Adrenal gland (tissue), 9 donors: ENCODE measurements at regions not wholly inside any gene's neighbourhood (a gene's known extent, or its start where the extent isn't known, plus 50 kb on each side); places are given as distances from the start of the nearest gene placed in this dataset.

Experiments used
- DNase-seq, 7 donors: peaks; one replicate each; pipeline ENCODE4 v3.0.0-alpha.2; 2019 to 2020
- H3K27ac ChIP-seq, 5 donors: fragments of 200-600 bp; sonication (generic) in 4 of 5; 1 replicate in 3 of 5; 2 replicates in 2 of 5; pipeline versions ENCODE4 v1.5.1 to v1.8.0; 2016 to 2020; ENCODE audit warnings: mild to moderate bottlenecking in 1 of 5
- H3K27me3 ChIP-seq: fragments of 200-600 bp; 2 replicates; pipeline ENCODE4 v1.8.0; 2021
- H3K36me3 ChIP-seq, 2 donors: fragments of 200-600 bp; replicated peaks in 1 of 2; 1 replicate in 1 of 2; 2 replicates in 1 of 2; pipeline versions ENCODE4 v1.5.1 to v1.8.0; 2018 to 2022
- H3K4me1 ChIP-seq, 2 donors: fragments of 200-600 bp; replicated peaks in 1 of 2; 1 replicate in 1 of 2; 2 replicates in 1 of 2; pipeline versions ENCODE4 v1.5.1 to v1.8.0; 2018 to 2021
- H3K4me3 ChIP-seq, 4 donors: fragments of 200-600 bp; sonication (generic) in 3 of 4; one replicate each; pipeline ENCODE4 v1.5.1; 2016 to 2018
- H3K9me3 ChIP-seq, 3 donors: fragments of 200-600 bp; sonication (generic) in 1 of 3; replicated peaks in 1 of 3; 1 replicate in 2 of 3; 2 replicates in 1 of 3; pipeline versions ENCODE4 v1.5.1 to v1.8.0; 2016 to 2021
- POLR2A ChIP-seq, 2 donors: fragments of 450-650 bp; IDR thresholded peaks; one replicate each; pipeline ENCODE4 v1.6.1; 2017; ENCODE audit warnings: antibody characterized with exemption in 2 of 2, mild to moderate bottlenecking in 2 of 2, moderate library complexity in 1 of 2
- WGBS, 4 donors: extraction: QIAGEN DNeasy Blood & Tissue Kit in 2 of 4; methylation state at CpG; one replicate each; pipeline versions ENCODE4 v1.1.5 to v1.1.7; 2013 to 2017; 5-methylcytosine and 5-hydroxymethylcytosine counted together
- intact Hi-C, 2 donors: fragments of 100-400 bp; cut with DNase I; formaldehyde crosslinking; loops; one replicate each; pipeline versions ENCODE4 v1.14.1 to v1.15.0; 2022 to 2023
- TF ChIP-seq, protein P1 (sequence below), 6 experiments: fragments of 450-650 bp in 4 of 6; fragments of 200-600 bp in 2 of 6; sonication (generic) in 1 of 6; IDR thresholded peaks; 1 replicate in 5 of 6; 2 replicates in 1 of 6; pipeline versions ENCODE4 v1.5.1 to v1.8.0; 2016 to 2021; ENCODE audit warnings: antibody characterized with exemption in 6 of 6, mild to moderate bottlenecking in 2 of 6, moderate library complexity in 1 of 6
- donor health status: healthy with polysubstance abuse.
- donor health status: Bipolar disorder and iron deficiency.
- donor health status: DM: yes; HTN: yes; CAD: no.
- donor health status: DM: no; HTN: no; CAD: no.
- donor health status: DM: no; HTN: no; CAD: no.

- Histone ChIP-seq H3K36me3 (no peaks in the 10 kb centered on the region), H3K4me3 (no peak overlapping the region), H3K4me1 (no peaks in the 10 kb centered on the region), H3K9me3 (no peaks in the 10 kb centered on the region), H3K27ac (no peak overlapping the region), H3K27me3 (no peaks in the 10 kb centered on the region)
- TF ChIP-seq, protein P1, sequence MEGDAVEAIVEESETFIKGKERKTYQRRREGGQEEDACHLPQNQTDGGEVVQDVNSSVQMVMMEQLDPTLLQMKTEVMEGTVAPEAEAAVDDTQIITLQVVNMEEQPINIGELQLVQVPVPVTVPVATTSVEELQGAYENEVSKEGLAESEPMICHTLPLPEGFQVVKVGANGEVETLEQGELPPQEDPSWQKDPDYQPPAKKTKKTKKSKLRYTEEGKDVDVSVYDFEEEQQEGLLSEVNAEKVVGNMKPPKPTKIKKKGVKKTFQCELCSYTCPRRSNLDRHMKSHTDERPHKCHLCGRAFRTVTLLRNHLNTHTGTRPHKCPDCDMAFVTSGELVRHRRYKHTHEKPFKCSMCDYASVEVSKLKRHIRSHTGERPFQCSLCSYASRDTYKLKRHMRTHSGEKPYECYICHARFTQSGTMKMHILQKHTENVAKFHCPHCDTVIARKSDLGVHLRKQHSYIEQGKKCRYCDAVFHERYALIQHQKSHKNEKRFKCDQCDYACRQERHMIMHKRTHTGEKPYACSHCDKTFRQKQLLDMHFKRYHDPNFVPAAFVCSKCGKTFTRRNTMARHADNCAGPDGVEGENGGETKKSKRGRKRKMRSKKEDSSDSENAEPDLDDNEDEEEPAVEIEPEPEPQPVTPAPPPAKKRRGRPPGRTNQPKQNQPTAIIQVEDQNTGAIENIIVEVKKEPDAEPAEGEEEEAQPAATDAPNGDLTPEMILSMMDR (IDR thresholded peaks at IDR 0.05) = no peak
- TF ChIP-seq POLR2A (IDR thresholded peaks at IDR 0.05) = no peak
- intact Hi-C loops = no loop called here
- WGBS, 4 donors = 90 to 94% (median 92%) methylated on average over 4 of the region's 4 CpGs
- peak in 1 of 7 donors; percentile 20 for DNase-seq
Measured at GRCh38 chr2:15764683-15765011, 173.0 kb downstream of the DDX1 start.

GRCh38 chr2:15765211-15765610 lies 173.5 kb downstream of the DDX1 start:
- H3K27me3 ChIP-seq = no peaks in the 10 kb centered on the region
- no peaks in the 10 kb centered on the region for H3K9me3 ChIP-seq
- no peak for DNase-seq
- WGBS, 4 donors = 81 to 90% (median 85%) methylated on average over 5 of the region's 5 CpGs
- no peaks in the 10 kb centered on the region for H3K4me1 ChIP-seq
- intact Hi-C loops = no loop called here
- no peak overlapping the region for H3K27ac ChIP-seq
- H3K4me3 ChIP-seq = no peak overlapping the region
- H3K36me3 ChIP-seq = no peaks in the 10 kb centered on the region
- TF ChIP-seq, protein P1 (IDR thresholded peaks at IDR 0.05) = no peak
- no peak for TF ChIP-seq POLR2A (IDR thresholded peaks at IDR 0.05)

- TF ChIP-seq POLR2A (IDR thresholded peaks at IDR 0.05) = no peak
- TF ChIP-seq, protein P1 (IDR thresholded peaks at IDR 0.05) = no peak
- no peaks in the 10 kb centered on the region for H3K9me3 ChIP-seq
- H3K4me3 ChIP-seq = no peak overlapping the region
- 83 to 95% (median 88%) methylated on average over 6 to 13 of the region's 13 CpGs for WGBS, 4 donors
- H3K27ac ChIP-seq = no peak overlapping the region
- H3K27me3 ChIP-seq = no peaks in the 10 kb centered on the region
- no peaks in the 10 kb centered on the region for H3K4me1 ChIP-seq
- intact Hi-C loops = no loop called here
- peak in 1 of 7 donors; percentile 21 for DNase-seq
- no peaks in the 10 kb centered on the region for H3K36me3 ChIP-seq
Measured at GRCh38 chr2:15765686-15766302, 174.1 kb downstream of the DDX1 start.

DNA sequence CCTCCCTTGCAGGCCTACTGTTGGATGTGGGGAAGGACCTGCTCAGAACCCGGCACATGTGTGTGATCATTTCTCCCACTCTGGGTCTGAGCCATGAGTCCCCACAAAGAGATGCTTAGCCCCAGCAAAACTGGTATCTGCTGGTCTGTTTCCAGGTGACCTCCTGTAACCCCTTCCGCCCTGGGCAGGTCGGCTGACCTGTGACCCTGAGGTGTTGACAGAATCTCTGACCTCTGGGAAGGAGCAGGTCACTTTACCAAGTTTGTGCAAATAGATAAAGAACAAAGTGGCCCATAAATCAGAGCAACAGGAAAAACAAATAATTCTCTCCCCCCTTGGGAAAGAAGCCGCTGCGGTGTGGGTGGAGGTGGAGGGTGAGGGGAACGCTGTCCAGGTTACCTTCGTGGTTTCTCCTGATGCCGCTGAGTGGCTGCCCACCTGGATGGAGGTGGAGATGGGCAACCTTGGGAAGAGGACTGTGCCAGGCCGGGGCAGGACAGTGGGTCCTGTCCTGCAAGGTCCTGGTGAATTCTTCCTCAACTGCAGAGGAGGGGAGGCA lies 174.0 kb upstream of the MYCN start:
- WGBS, 4 donors = 63 to 80% (median 77%) methylated on average over 9 of the region's 9 CpGs
- Histone ChIP-seq H3K27ac (no peak overlapping the region), H3K4me3 (no peak overlapping the region), H3K4me1 (no peaks in the 10 kb centered on the region), H3K9me3 (no peaks in the 10 kb centered on the region), H3K36me3 (no peaks in the 10 kb centered on the region), H3K27me3 (no peaks in the 10 kb centered on the region)
- no peak for TF ChIP-seq POLR2A (IDR thresholded peaks at IDR 0.05)
- TF ChIP-seq, protein P1 (IDR thresholded peaks at IDR 0.05) = no peak
- intact Hi-C loops = no loop called here
- DNase-seq = peak in 1 of 7 donors; percentile 13
